Ishikawa (cell line): ENCODE measurements at regions not wholly inside any gene's neighbourhood (a gene's known extent, or its start where the extent isn't known, plus 50 kb on each side); places are given as distances from the start of the nearest gene placed in this dataset.

Experiments
- CEBPB ChIP-seq: IDR thresholded peaks from 2 replicates; pipeline ENCODE4 v1.6.1; 2012
- CREB1 ChIP-seq: IDR thresholded peaks from 2 replicates; pipeline ENCODE4 v1.6.1; 2012; ENCODE audit warnings: low read depth
- EGR1 ChIP-seq: IDR thresholded peaks from 2 replicates; pipeline ENCODE4 v1.6.1; 2012
- EP300 ChIP-seq: IDR thresholded peaks from 2 replicates; pipeline ENCODE4 v1.6.1; 2012; ENCODE audit warnings: borderline replicate concordance
- MAX ChIP-seq: IDR thresholded peaks from 2 replicates; pipeline ENCODE4 v1.6.1; 2012
- NFIC ChIP-seq: IDR thresholded peaks from 2 replicates; pipeline ENCODE4 v1.6.1; 2012
- REST ChIP-seq: IDR thresholded peaks from 2 replicates; pipeline ENCODE4 v1.6.1; 2012; ENCODE audit warnings: low read depth, mild to moderate bottlenecking
- YY1 ChIP-seq: IDR thresholded peaks from 2 replicates; pipeline ENCODE4 v1.6.1; 2012; ENCODE audit warnings: low read depth
- ZBTB7A ChIP-seq: IDR thresholded peaks from 2 replicates; pipeline ENCODE4 v1.6.1; 2012; ENCODE audit warnings: low read depth

GRCh38 chr11:69992026-69992425 is 86.1 kb upstream of the ANO1 start:
- no peak for TF ChIP-seq REST
- no peak for TF ChIP-seq NFIC
- no peak for TF ChIP-seq EP300
- TF ChIP-seq MAX: no peak
- no peak for TF ChIP-seq EGR1
- no peak for TF ChIP-seq CEBPB
- no peak for TF ChIP-seq YY1
- no peak for TF ChIP-seq CREB1
- TF ChIP-seq ZBTB7A: no peak
